ENCODE measurements at regions not wholly inside any gene's neighbourhood (a gene's known extent, or its start where the extent isn't known, plus 50 kb on each side); places are given as distances from the start of the nearest gene placed in this dataset.

DNA sequence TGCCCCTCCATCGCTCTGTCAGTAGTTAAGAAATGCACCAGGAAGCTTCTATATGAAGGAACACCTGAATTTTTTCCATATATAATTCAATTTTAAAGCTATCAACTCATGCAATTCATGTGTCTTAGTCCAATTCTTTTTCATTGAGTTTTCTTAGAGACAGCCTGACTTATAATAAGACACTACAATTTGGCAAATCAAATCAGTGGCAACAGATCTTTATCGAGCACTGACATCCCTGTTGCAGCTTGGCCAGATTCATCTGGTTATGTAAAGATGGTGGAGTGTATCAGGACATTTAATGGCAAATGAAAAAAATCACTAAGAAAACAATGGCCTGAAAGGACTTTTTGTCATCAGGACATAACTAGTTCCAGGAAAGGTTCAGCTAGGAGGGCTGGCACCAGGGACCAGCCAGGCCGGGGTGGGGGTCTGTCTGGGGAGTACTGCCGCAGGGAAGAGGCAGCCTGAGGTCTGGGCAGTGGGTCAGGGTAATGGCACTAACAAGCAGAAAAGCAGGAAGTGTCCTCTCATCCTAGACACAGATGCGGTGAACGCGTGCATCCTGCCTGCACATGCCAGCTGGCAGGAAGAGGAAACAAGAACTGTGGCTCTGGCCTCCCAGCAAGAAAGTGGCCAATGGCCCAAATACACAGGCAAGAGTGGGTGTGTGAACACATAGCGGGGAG is 100.5 kb upstream of the LMNTD1 start:
- Histone ChIP-seq H4K5ac (ENCODE audit: insufficient read length, low read depth, low read length) (no peak overlapping the region), H3K4me2 (ENCODE audit: insufficient read depth, insufficient read length, low read length) (no peak overlapping the region), H3K23ac (ENCODE audit: insufficient read length, low read depth, low read length) (no peak overlapping the region), H3K56ac (ENCODE audit: insufficient read length, low read depth, low read length) (no peak overlapping the region), H3K27ac (ENCODE audit: insufficient read length, low read depth, low read length) (no peak overlapping the region), H4K8ac (replicated peaks; ENCODE audit: insufficient read length, low read depth, low read length) (no peak overlapping the region), H2AK5ac (ENCODE audit: insufficient read length, low read length) (no peak overlapping the region), H3K23me2 (ENCODE audit: insufficient read length, low read depth, low read length, poor library complexity, severe bottlenecking) (no peaks in the 10 kb centered on the region), H3K9me3 (ENCODE audit: control insufficient read depth, low read depth, low read length) (no peaks in the 10 kb centered on the region), H4K20me1 (ENCODE audit: control insufficient read depth, insufficient read depth, insufficient read length) (no peaks in the 10 kb centered on the region), H3K9ac (ENCODE audit: extremely low read depth, insufficient read length, low read length) (no peak overlapping the region), H2BK15ac (ENCODE audit: low read depth, low read length) (no peak overlapping the region; the same call in 1 of the 2 replicates), H2BK120ac (ENCODE audit: low read depth, low read length, poor library complexity, severe bottlenecking) (no peak overlapping the region), H3K14ac (ENCODE audit: insufficient read depth, low read length) (no peak overlapping the region), H3K18ac (ENCODE audit: insufficient read length, low read depth, low read length) (no peak overlapping the region), H2BK12ac (ENCODE audit: insufficient read length, low read depth, low read length) (no peak overlapping the region), H3K79me1 (ENCODE audit: insufficient read depth, low read depth, low read length, poor library complexity, severe bottlenecking) (no peaks in the 10 kb centered on the region), H4K91ac (ENCODE audit: insufficient read length, low read depth, low read length) (no peak overlapping the region), H3T11ph (ENCODE audit: low read length) (no peak overlapping the region), H2BK5ac (ENCODE audit: insufficient read length, low read length) (peak overlapping the region; percentile 64), H3K4ac (ENCODE audit: low read depth, low read length) (no peak overlapping the region), H3K27me3 (ENCODE audit: insufficient read depth, low read length) (no peaks in the 10 kb centered on the region), H2AFZ (ENCODE audit: low read length) (no peak overlapping the region), H3K4me1 (ENCODE audit: insufficient read depth, low read length) (no peaks in the 10 kb centered on the region), H2BK20ac (ENCODE audit: low read depth, low read length, poor library complexity, severe bottlenecking) (no peak overlapping the region), H3K79me2 (ENCODE audit: insufficient read depth, low read length) (no peaks in the 10 kb centered on the region)
- no peak for TF ChIP-seq CTCF (conservative IDR thresholded peaks at IDR 0.05)
- Mint-ChIP-seq H3K27ac (no peak overlapping the region; a peak in 1 of 7 replicates), H3K4me1 (peaks cover 4 to 13% of the 10 kb centered on the region in 2 experiments), H3K27me3 (ENCODE audit: low read depth) (no peaks in the 10 kb centered on the region), H3K4me3 (no peak overlapping the region; a peak in 1 of 5 replicates), H3K36me3 (ENCODE audit: insufficient read depth in 1 of 3, low read depth in 3 of 3) (no peaks in the 10 kb centered on the region), H3K9me3 (no peaks in the 10 kb centered on the region)
- no CpG with 5 or more reads among the region's 8 CpGs for WGBS (ENCODE audit: extremely low coverage, insufficient read length, low lambda C conversion rate)
- no peak for DNase-seq
